ENCODE measurements at regions not wholly inside any gene's neighbourhood (a gene's known extent, or its start where the extent isn't known, plus 50 kb on each side); places are given as distances from the start of the nearest gene placed in this dataset.

- H3K9me3 ChIP-seq (replicated peaks; ENCODE audit: control insufficient read depth, insufficient read depth, low read length): no peaks in the 10 kb centered on the region
- H3K4me3 ChIP-seq (replicated peaks in 1 of 3; ENCODE audit: insufficient read depth in 1 of 3, low read depth in 1 of 3, low read length in 3 of 3): no peak overlapping the region
- H3K27ac ChIP-seq (ENCODE audit: insufficient read depth, low read depth, low read length): peak overlapping the region; percentile 40
- dilution Hi-C loops (cut with MboI; ENCODE audit: extremely low pct_ligation_motif_present, low sequenced_read_pairs) (no loop called here), intact Hi-C loops (cut with micrococcal nuclease) (loop anchor here (2.0 to 5.0 kb wide), 2 partner anchors 38 to 302 kb away; no protein-coding TSS in a partner anchor)
- peaks cover 13% of the 10 kb centered on the region for H3K4me1 ChIP-seq (ENCODE audit: control insufficient read depth, extremely low read depth, insufficient read depth, low read length)
- no peak for TF ChIP-seq POLR2A (IDR thresholded peaks at IDR 0.05; ENCODE audit: low read depth, low read length)
- TF ChIP-seq EZH2 (IDR thresholded peaks at IDR 0.05; ENCODE audit: borderline replicate concordance, low read depth, low read length, severe bottlenecking): no peak
- no peak for TF ChIP-seq FOS (IDR thresholded peaks at IDR 0.05; ENCODE audit: borderline replicate concordance, insufficient read depth, low read length)
- no peak for TF ChIP-seq POLR2AphosphoS5 (IDR thresholded peaks at IDR 0.05; ENCODE audit: insufficient read depth, low read depth, low read length)
- no peak for TF ChIP-seq CTCF (IDR thresholded peaks at IDR 0.05; ENCODE audit: extremely low read depth in 1 of 2, insufficient read depth in 1 of 2, low read depth in 1 of 2, low read length in 2 of 2)
- TF ChIP-seq MYC (IDR thresholded peaks at IDR 0.05; ENCODE audit: low read depth, low read length): no peak
- TF ChIP-seq GATA2 (IDR thresholded peaks at IDR 0.05; ENCODE audit: insufficient read depth, insufficient read length, low read depth, low read length): no peak
- no peak for TF ChIP-seq JUN (IDR thresholded peaks at IDR 0.05; ENCODE audit: borderline replicate concordance, insufficient read depth, insufficient read length, low read depth)
- TF ChIP-seq, protein P1, sequence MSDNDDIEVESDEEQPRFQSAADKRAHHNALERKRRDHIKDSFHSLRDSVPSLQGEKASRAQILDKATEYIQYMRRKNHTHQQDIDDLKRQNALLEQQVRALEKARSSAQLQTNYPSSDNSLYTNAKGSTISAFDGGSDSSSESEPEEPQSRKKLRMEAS (IDR thresholded peaks at IDR 0.05; ENCODE audit: insufficient read depth, insufficient read length): no peak
- CTCF ChIA-PET: no interaction called here
- no peaks in the 10 kb centered on the region for H3K9me1 ChIP-seq (replicated peaks; ENCODE audit: control insufficient read depth, extremely low read depth, insufficient read depth, low read length)
- H4K20me1 ChIP-seq (replicated peaks; ENCODE audit: control insufficient read depth, extremely low read depth, insufficient read depth, low read length): no peaks in the 10 kb centered on the region
- DNase-seq (ENCODE audit: low read depth, low spot score): no peak
- H3K4me2 ChIP-seq (ENCODE audit: insufficient read depth, low read length): peak overlapping the region; percentile 32
- H3K36me3 ChIP-seq (ENCODE audit: control insufficient read depth in 2 of 2, extremely low read depth in 1 of 2, insufficient read depth in 2 of 2, low read length in 2 of 2): no peaks in the 10 kb centered on the region
- POLR2A ChIA-PET: no interaction called here
- no peak overlapping the region for H3K9ac ChIP-seq (replicated peaks; ENCODE audit: extremely low read depth, insufficient read depth, low read length)
- no peaks in the 10 kb centered on the region for H3K79me2 ChIP-seq (ENCODE audit: control insufficient read depth, insufficient read depth, low read length)
- H2AFZ ChIP-seq (ENCODE audit: low read depth, low read length): no peak overlapping the region
- H3K27me3 ChIP-seq (ENCODE audit: control insufficient read depth in 2 of 2, insufficient read depth in 2 of 2, low read length in 2 of 2): no peaks in the 10 kb centered on the region
- no TSS peak for BruUV-seq (replicated peaks)
- no peak for FAIRE-seq
Measured at GRCh38 chr12:24600551-24600950, 348.4 kb downstream of the BCAT1 start.
